NCI-H446 treated with DMSO at 0.1 percent for 48 hours (cell line): ENCODE measurements at regions not wholly inside any gene's neighbourhood (a gene's known extent, or its start where the extent isn't known, plus 50 kb on each side); places are given as distances from the start of the nearest gene placed in this dataset.
"Not testable (repeated sequence)": the region's sequence is repeated elsewhere in the genome, so short reads cannot be mapped to it uniquely, and the experiment has no call there.

Experiments used
- DNase-seq: peaks from one replicate; lab custom pipeline; 2025; lab: John Stamatoyannopoulos, UW

- no peak for DNase-seq
Observed at GRCh38 chr6:119874381-119874780, 524.8 kb upstream of the MAN1A1 start.

GRCh38 chr6:119873107-119873506 is 523.5 kb upstream of the MAN1A1 start:
- DNase-seq = no peak

DNA sequence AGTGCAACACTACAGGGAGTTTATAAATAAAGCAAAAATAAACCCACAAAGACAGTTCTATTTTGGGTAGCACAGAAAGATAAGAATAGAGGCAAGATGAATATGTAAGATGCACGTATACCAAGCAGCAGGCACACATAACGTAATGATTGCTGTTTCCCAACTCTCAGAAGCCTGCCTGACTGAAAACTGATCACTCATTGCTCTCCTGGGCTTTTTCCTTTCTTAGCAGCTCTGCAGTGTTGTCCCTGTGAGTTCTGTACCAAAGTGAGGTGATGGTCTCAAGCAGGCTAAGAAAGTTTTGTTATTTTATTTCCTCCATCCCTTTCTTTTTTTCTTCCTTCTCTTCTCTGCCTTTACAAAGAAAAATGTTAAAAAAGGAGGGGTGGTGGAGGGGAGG is 522.0 kb upstream of the MAN1A1 start:
- DNase-seq = no peak

DNA sequence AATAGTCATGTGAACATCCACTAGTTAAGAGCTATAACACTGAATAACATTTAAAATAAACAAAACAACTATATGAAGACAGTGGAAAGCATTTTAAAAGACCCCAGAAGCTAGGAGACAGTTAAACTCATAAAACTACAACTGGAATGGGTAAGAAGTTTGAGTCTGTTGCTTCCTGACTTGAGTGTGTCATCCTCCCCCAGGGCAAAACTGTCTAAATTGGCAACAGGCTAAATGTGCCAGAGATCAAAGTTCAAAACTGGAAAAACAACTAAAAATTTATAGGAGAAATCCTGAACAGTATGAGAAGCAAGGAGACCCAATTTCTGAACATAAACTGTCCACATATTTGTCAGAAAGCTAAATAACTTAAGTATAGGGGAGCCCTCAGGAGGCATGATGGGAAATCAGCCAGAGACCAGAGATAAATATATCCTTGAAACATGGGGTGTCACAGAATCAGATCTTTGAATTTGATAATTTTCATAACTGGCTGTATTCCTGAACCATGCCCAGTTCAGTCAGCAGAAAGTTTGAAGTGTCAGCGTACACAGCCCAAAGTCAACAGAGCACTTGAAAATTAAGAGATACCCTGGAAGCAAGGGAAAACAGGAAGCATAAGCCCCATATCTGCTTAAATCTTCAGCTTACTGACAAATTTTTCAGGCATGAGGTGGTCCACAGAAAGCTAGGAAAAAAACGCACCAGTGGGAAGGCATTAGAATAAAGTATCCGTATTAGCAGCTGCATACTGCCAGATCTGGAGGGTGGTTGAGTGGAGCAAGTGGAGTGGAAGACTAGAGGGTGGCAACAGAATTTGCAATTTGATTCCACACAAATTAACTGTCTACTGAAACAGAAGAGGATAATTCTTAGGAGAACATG is 516.1 kb upstream of the MAN1A1 start:
- no peak for DNase-seq

DNA sequence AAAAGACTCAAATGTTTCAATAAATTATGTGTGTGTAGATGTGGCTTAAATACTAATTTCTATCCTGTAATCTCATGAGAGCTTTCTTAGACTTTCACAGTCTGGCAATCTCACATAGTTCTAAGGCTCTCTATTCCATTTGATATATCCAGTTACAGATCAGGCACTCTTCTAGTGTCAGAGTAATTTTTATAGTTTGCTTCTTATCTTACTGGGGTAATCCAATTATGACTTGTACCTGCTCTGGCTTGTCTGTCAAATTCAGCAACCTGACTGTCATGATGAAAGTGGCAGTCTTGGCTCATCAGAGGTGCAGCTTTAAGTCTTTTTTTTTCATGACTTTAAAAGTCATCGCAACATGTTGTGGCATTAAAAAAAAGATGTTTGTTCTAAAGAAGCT is 513.2 kb upstream of the MAN1A1 start:
- DNase-seq = no peak

- DNase-seq = no peak
Observed at GRCh38 chr6:119858901-119859300, 509.3 kb upstream of the MAN1A1 start.

- DNase-seq = no peak
Observed at GRCh38 chr6:119856136-119856535, 506.6 kb upstream of the MAN1A1 start.

- DNase-seq = peak; percentile 67
Observed at GRCh38 chr6:119848696-119849095, 499.1 kb upstream of the MAN1A1 start.

GRCh38 chr6:119845161-119845560 is 495.6 kb upstream of the MAN1A1 start:
- no peak for DNase-seq

DNA sequence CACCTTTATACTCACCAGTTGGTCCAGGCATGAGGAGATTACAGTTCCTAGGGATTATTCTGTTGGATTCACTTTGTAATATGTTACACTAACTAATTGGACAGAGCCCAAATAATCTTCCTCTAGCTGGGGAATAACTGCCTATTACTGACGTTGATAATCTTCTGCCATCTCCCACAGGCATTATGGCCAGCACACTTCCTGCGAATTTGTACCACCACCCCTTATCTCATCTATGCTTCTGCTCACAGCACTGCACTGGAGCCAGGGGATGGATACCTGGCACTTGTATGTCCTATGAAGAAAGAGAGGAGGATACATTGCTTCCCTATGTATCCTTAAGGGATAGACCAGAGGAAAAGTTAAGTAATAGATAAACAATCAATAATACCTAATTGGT is 494.8 kb upstream of the MAN1A1 start:
- no peak for DNase-seq

GRCh38 chr6:119842191-119842590 is 492.6 kb upstream of the MAN1A1 start:
- no peak for DNase-seq

GRCh38 chr6:119838043-119838442 is 488.5 kb upstream of the MAN1A1 start:
- no peak for DNase-seq

- no peak for DNase-seq
Observed at GRCh38 chr6:119834418-119834817, 484.9 kb upstream of the MAN1A1 start.

- DNase-seq = no peak
Observed at GRCh38 chr6:119832411-119832810, 482.9 kb upstream of the MAN1A1 start.

- DNase-seq = no peak
Observed at GRCh38 chr6:119830494-119831295, 481.1 kb upstream of the MAN1A1 start.

- no peak for DNase-seq
Observed at GRCh38 chr6:119830069-119830468, 480.5 kb upstream of the MAN1A1 start.

- not testable (repeated sequence) for DNase-seq
Observed at GRCh38 chr6:119829499-119829898, 479.9 kb upstream of the MAN1A1 start.

- DNase-seq = no peak
Observed at GRCh38 chr6:119829006-119829405, 479.4 kb upstream of the MAN1A1 start.

- no peak for DNase-seq
Observed at GRCh38 chr6:119821380-119821779, 471.8 kb upstream of the MAN1A1 start.

DNA sequence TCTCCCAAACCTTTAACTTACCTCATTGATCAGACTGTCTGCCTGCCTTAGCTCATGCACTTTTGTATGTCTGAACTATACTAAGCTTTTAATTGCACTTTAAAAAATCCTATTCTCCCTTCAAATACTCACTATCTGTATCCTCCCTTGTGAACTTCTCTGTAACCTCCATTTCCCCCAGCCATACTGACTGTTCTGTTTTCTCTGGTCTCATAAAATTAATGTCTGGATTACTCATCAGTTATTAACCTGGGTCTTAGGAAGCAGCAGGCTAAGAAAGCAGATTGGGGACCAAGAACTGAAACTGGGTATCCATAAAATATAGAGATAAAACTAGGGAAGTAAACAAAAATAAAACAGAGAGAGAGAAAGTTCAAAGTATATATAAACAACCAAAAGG is 469.3 kb upstream of the MAN1A1 start:
- DNase-seq = no peak

- DNase-seq = no peak
Observed at GRCh38 chr6:119814609-119815400, 465.2 kb upstream of the MAN1A1 start.

- no peak for DNase-seq
Observed at GRCh38 chr6:119802464-119802863, 452.9 kb upstream of the MAN1A1 start.
